Hepatocyte (in vitro differentiated cells): ENCODE measurements at regions not wholly inside any gene's neighbourhood (a gene's known extent, or its start where the extent isn't known, plus 50 kb on each side); places are given as distances from the start of the nearest gene placed in this dataset.
A peak's percentile ranks its signal among the peaks of the same experiment; 100 is the strongest.

Experiments used
- DNase-seq: peaks from one replicate; pipeline ENCODE4 v3.0.0-alpha.2; 2016; ENCODE audit warnings: low spot score
- H2AFZ ChIP-seq: fragments of 200-600 bp; sonication (generic); 2 replicates; pipeline ENCODE4 v1.6.0; 2016; ENCODE audit warnings: antibody characterized with exemption, mild to moderate bottlenecking
- H3K27ac ChIP-seq: fragments of 200-600 bp; sonication (generic); 2 replicates; pipeline ENCODE4 v1.5.1; 2016; ENCODE audit warnings: mild to moderate bottlenecking
- H3K27me3 ChIP-seq: fragments of 200-600 bp; sonication (generic); 2 replicates; pipeline ENCODE4 v1.6.1; 2016
- H3K36me3 ChIP-seq: fragments of 200-600 bp; sonication (generic); replicated peaks from 2 replicates; pipeline ENCODE4 v1.5.1; 2016; ENCODE audit warnings: low read depth; ENCODE audit not compliant: insufficient read depth
- H3K4me1 ChIP-seq: fragments of 200-600 bp; sonication (generic); 2 replicates; pipeline ENCODE4 v1.5.1; 2016; ENCODE audit warnings: mild to moderate bottlenecking, moderate library complexity; ENCODE audit not compliant: insufficient read depth
- H3K4me2 ChIP-seq: fragments of 200-600 bp; sonication (generic); 2 replicates; pipeline ENCODE4 v1.6.0; 2016
- H3K4me3 ChIP-seq: fragments of 200-600 bp; sonication (generic); 2 replicates; pipeline ENCODE4 v1.5.1; 2016; ENCODE audit warnings: mild to moderate bottlenecking
- H3K79me2 ChIP-seq: fragments of 200-600 bp; sonication (generic); 2 replicates; pipeline ENCODE4 v1.6.0; 2017; ENCODE audit warnings: mild to moderate bottlenecking
- H3K9me2 ChIP-seq: fragments of 200-600 bp; sonication (generic); replicated peaks from 2 replicates; pipeline ENCODE4 v1.6.0; 2017; ENCODE audit warnings: mild to moderate bottlenecking; ENCODE audit not compliant: insufficient read depth
- H3K9me3 ChIP-seq: fragments of 200-600 bp; sonication (generic); 2 replicates; pipeline ENCODE4 v1.5.1; 2016; ENCODE audit warnings: low read depth, mild to moderate bottlenecking
- H4K20me1 ChIP-seq: fragments of 200-600 bp; sonication (generic); 2 replicates; pipeline ENCODE4 v1.6.0; 2016; ENCODE audit warnings: mild to moderate bottlenecking; ENCODE audit not compliant: insufficient read depth, poor library complexity, severe bottlenecking
- CTCF ChIP-seq: fragments of 200-600 bp; sonication (generic); IDR thresholded peaks from 2 replicates; pipeline ENCODE4 v1.5.1; 2016; ENCODE audit warnings: antibody characterized with exemption, mild to moderate bottlenecking; ENCODE audit not compliant: poor library complexity
- EZH2 ChIP-seq: fragments of 200-600 bp; sonication (generic); IDR thresholded peaks from 2 replicates; pipeline ENCODE4 v1.6.1; 2016; ENCODE audit warnings: antibody characterized with exemption, mild to moderate bottlenecking, borderline replicate concordance
- EZH2phosphoT487 ChIP-seq: fragments of 200-600 bp; sonication (generic); IDR thresholded peaks from one replicate; pipeline ENCODE4 v1.6.1; 2018; ENCODE audit warnings: antibody characterized with exemption, mild to moderate bottlenecking, low read depth, moderate library complexity; ENCODE audit not compliant: unreplicated experiment, severe bottlenecking
- WGBS: methylation state at CpG from one replicate; pipeline ENCODE4 v1.1.6; 2016; ENCODE audit warnings: low lambda C conversion rate; ENCODE audit errors: missing lambda C conversion rate; 5-methylcytosine and 5-hydroxymethylcytosine counted together

- no peak overlapping the region for H3K4me3 ChIP-seq
- no peaks in the 10 kb centered on the region for H3K79me2 ChIP-seq
- no peaks in the 10 kb centered on the region for H3K9me2 ChIP-seq
- H3K27ac ChIP-seq: no peak overlapping the region
- DNase-seq: no peak
- H3K27me3 ChIP-seq: no peaks in the 10 kb centered on the region
- H3K4me2 ChIP-seq: no peak overlapping the region
- H3K36me3 ChIP-seq: no peaks in the 10 kb centered on the region
- no peaks in the 10 kb centered on the region for H4K20me1 ChIP-seq
- H2AFZ ChIP-seq: no peak overlapping the region
- 90% methylated on average over 12 of the region's 15 CpGs for WGBS
- no peaks in the 10 kb centered on the region for H3K9me3 ChIP-seq
- H3K4me1 ChIP-seq: no peaks in the 10 kb centered on the region
- TF ChIP-seq CTCF (no peak), EZH2 (no peak)
These were observed 70.4 kb upstream of the TWIST2 start for GRCh38 chr2:238777369-238778067.

DNA sequence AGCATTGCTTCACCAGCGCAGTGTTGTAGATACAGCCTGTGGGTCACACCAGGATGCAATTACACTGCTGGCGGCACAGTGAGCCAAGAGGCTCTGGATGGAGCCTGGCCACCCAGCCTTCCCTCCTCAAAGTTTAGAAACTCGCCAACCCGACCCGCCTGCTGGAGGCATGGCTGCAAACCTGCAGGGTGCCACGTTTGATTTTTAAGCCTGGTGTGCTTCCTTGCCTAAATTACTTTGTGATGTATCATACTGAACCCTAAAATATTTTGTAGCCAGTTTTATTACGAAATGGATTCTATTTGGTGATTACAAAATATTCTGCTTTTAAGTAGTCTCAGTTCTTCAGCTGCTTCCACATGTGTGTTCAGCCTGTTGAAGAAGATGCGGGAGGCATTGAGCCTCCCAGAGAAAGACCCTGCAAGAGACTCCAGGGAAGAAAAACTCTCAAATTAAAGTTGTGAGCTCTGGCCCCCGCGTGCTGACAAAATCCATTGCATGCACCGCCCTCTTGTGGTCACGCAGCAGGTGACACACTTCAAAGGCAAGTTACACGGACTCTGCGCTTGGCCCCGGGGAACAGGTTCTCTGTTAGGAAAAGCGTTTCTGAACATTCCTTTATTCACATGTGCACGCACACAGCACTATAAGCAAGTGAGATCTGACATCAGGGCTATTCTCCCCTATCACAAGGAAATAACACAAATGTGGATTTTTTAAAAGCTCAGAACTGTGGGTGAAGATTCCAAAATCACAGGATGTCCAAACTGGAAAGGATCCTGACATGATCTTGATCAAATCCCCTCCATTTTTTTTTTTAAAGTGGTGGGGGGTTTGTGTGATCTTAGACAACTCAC is 63.0 kb upstream of the TWIST2 start:
- H4K20me1 ChIP-seq: no peaks in the 10 kb centered on the region
- H3K27me3 ChIP-seq: no peaks in the 10 kb centered on the region
- H3K27ac ChIP-seq: no peak overlapping the region
- DNase-seq: peak; percentile 84
- H3K79me2 ChIP-seq: no peaks in the 10 kb centered on the region
- no peaks in the 10 kb centered on the region for H3K9me2 ChIP-seq
- H3K9me3 ChIP-seq: no peaks in the 10 kb centered on the region
- H2AFZ ChIP-seq: no peak overlapping the region
- no peak overlapping the region for H3K4me2 ChIP-seq
- WGBS: 30% methylated on average over 17 of the region's 17 CpGs
- no peaks in the 10 kb centered on the region for H3K36me3 ChIP-seq
- no peak for TF ChIP-seq EZH2
- peak; percentile 91 for TF ChIP-seq CTCF
- H3K4me1 ChIP-seq: no peaks in the 10 kb centered on the region
- H3K4me3 ChIP-seq: no peak overlapping the region

DNA sequence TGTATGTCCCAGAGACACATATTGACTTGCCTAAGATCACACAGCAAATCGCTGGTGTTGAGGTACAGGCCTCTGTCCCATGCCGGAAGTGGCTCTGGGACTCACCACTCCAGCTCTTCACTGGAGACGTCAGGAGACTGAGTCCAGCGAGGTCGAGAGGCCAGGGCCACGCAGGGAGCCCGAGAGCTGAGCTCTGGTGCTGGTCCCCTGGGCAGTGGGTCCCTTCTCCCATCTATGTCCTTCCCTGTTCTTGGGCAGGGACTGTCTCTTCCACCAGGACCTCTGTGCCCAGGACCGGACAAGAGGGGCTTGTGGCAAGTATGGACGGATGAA is 62.4 kb upstream of the TWIST2 start:
- no peak for TF ChIP-seq EZH2
- TF ChIP-seq EZH2phosphoT487: no peak
- TF ChIP-seq CTCF: no peak
- H3K36me3 ChIP-seq: no peaks in the 10 kb centered on the region
- 80% methylated on average over 9 of the region's 9 CpGs for WGBS
- no peaks in the 10 kb centered on the region for H4K20me1 ChIP-seq
- DNase-seq: no peak
- H3K4me1 ChIP-seq: no peaks in the 10 kb centered on the region
- H3K27me3 ChIP-seq: no peaks in the 10 kb centered on the region
- H3K4me3 ChIP-seq: no peak overlapping the region
- H3K9me3 ChIP-seq: no peaks in the 10 kb centered on the region
- H2AFZ ChIP-seq: no peak overlapping the region
- H3K27ac ChIP-seq: no peak overlapping the region
- H3K79me2 ChIP-seq: no peaks in the 10 kb centered on the region
- no peaks in the 10 kb centered on the region for H3K9me2 ChIP-seq
- no peak overlapping the region for H3K4me2 ChIP-seq
